OCI-LY3 (cell line): ENCODE measurements at regions not wholly inside any gene's neighbourhood (a gene's known extent, or its start where the extent isn't known, plus 50 kb on each side); places are given as distances from the start of the nearest gene placed in this dataset.

Experiments
- EZH2phosphoT487 ChIP-seq: fragments of 200-600 bp; shearing (Covaris generic); IDR thresholded peaks from 2 replicates; pipeline ENCODE4 v1.6.1; 2018; ENCODE audit warnings: antibody characterized with exemption, mixed run types, low read depth
- TF ChIP-seq, protein P1 (sequence below): fragments of 200-600, 300-600 bp; sonication (generic); IDR thresholded peaks from 2 replicates; pipeline ENCODE4 v1.5.1; 2014; ENCODE audit warnings: antibody characterized with exemption, low read length, low read depth

DNA sequence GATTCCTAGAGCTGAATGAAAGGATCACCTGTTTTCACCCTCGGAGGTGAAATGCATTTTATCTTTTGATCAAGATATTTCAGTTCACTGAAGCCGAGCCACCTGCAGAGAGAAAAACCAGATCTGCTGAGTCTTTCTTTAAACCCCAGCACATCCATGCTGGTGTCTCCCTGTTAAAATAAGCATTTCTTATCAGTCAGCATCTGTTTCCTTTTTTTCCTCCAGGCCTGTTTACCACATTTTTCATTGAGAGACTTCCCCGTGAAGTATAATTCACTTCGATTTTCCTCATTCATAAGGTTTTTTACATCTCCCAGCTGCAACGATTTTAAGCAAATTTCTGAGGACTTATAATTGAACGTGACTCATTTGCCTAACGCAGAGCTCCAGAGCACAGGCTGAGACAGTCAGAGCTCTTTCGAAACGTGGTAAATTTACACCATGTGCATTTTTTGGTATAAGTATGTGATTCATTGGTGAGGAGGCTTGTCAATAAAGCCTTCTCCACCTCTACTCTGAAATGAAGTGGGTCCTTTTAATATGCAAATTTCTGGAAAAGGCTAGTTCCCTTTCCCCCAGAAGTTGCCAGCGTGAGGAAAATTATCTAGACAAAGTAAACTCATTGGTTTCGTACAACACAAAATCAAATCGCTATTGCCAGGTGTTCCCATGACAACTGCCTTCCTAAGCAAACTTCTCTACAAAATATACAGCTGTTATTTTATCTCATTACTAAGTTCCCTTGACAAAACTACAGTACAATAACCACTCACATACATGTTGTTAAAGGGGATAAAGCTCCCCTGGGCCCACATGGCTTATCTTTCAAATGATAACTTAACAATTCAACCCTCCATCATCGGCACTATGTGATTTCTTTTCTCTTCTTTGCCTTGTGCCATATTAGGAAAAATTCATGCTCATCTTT lies 374.8 kb upstream of the AKR1E2 start:
- TF ChIP-seq, protein P1, sequence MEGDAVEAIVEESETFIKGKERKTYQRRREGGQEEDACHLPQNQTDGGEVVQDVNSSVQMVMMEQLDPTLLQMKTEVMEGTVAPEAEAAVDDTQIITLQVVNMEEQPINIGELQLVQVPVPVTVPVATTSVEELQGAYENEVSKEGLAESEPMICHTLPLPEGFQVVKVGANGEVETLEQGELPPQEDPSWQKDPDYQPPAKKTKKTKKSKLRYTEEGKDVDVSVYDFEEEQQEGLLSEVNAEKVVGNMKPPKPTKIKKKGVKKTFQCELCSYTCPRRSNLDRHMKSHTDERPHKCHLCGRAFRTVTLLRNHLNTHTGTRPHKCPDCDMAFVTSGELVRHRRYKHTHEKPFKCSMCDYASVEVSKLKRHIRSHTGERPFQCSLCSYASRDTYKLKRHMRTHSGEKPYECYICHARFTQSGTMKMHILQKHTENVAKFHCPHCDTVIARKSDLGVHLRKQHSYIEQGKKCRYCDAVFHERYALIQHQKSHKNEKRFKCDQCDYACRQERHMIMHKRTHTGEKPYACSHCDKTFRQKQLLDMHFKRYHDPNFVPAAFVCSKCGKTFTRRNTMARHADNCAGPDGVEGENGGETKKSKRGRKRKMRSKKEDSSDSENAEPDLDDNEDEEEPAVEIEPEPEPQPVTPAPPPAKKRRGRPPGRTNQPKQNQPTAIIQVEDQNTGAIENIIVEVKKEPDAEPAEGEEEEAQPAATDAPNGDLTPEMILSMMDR, result no peak
- TF ChIP-seq EZH2phosphoT487, result no peak
